ENCODE measurements at regions not wholly inside any gene's neighbourhood (a gene's known extent, or its start where the extent isn't known, plus 50 kb on each side); places are given as distances from the start of the nearest gene placed in this dataset.

- WGBS: 100% methylated on average over 2 of the region's 4 CpGs
These were observed 116.2 kb downstream of the LCA5 start for GRCh38 chr6:79421001-79421411.

DNA sequence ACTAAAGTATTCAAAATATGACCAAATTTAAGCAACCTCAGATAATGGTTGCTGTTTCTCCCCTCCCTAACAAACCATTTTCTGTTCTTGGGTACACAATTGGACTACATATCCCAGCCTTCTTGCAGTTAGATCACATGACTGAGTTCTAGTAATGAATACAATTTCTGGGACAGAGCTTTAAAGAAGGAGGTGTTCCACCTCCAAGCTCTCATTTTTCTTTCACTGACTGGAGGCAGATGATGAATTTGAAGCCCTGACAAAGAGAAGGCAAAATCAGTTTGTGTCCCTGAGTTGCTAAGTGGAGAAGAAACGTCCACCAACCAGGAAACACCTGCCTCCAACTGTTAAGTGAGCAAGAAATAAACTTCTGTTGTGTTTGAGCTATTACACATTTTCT is 117.2 kb downstream of the LCA5 start:
- Histone ChIP-seq H4K8ac (ENCODE audit: low read length) (no peak overlapping the region), H3K4me3 (ENCODE audit: insufficient read depth in 1 of 2, low read depth in 1 of 2, low read length in 2 of 2) (no peak overlapping the region), H2BK12ac (ENCODE audit: low read length in 2 of 2) (no peak overlapping the region), H2BK5ac (ENCODE audit: low read depth, low read length, poor library complexity, severe bottlenecking) (no peak overlapping the region), H4K91ac (ENCODE audit: low read length) (no peak overlapping the region), H3K14ac (ENCODE audit: low read length in 2 of 2) (no peak overlapping the region), H3K23ac (ENCODE audit: low read length in 2 of 2) (no peak overlapping the region), H3K79me1 (replicated peaks; ENCODE audit: low read length, poor library complexity, severe bottlenecking) (no peaks in the 10 kb centered on the region), H2BK120ac (ENCODE audit: low read depth, low read length) (no peak overlapping the region), H3K9ac (ENCODE audit: low read length) (no peak overlapping the region), H3K36me3 (ENCODE audit: control insufficient read depth in 1 of 2, insufficient read depth in 2 of 2, low read depth in 1 of 2, low read length in 2 of 2) (no peaks in the 10 kb centered on the region), H3K9me3 (ENCODE audit: control insufficient read depth, low read length) (no peaks in the 10 kb centered on the region), H3K27ac (ENCODE audit: low read length, poor library complexity, severe bottlenecking) (no peak overlapping the region), H3K18ac (ENCODE audit: low read depth in 1 of 2, low read length in 2 of 2) (no peak overlapping the region), H3K4ac (ENCODE audit: low read depth in 1 of 2, low read length in 2 of 2) (no peak overlapping the region), H2AK5ac (ENCODE audit: low read length, severe bottlenecking) (no peak overlapping the region), H2BK15ac (ENCODE audit: low read depth, poor library complexity, severe bottlenecking) (no peak overlapping the region), H3K4me2 (ENCODE audit: low read length, poor library complexity, severe bottlenecking) (no peak overlapping the region), H3K4me1 (ENCODE audit: control insufficient read depth, insufficient read depth, low read depth, low read length) (peaks cover 1% of the 10 kb centered on the region), H3K27me3 (ENCODE audit: control insufficient read depth in 1 of 2, insufficient read depth in 1 of 2, low read length in 2 of 2) (no peaks in the 10 kb centered on the region), H2AFZ (ENCODE audit: low read depth, low read length) (no peak overlapping the region)
- WGBS: 100% methylated on average over 1 of the region's 1 CpG
- DNase-seq: no peak

More at GRCh38 chr6:79421001-79421411, 116.2 kb downstream of the LCA5 start:
- H2BK12ac ChIP-seq (ENCODE audit: low read length in 2 of 2): no peak overlapping the region
- no peak overlapping the region for H2AK5ac ChIP-seq (ENCODE audit: low read length, severe bottlenecking)
- no peak overlapping the region for H3K4me2 ChIP-seq (ENCODE audit: low read length, poor library complexity, severe bottlenecking)
- no peak overlapping the region for H3K4me3 ChIP-seq (ENCODE audit: insufficient read depth in 1 of 2, low read depth in 1 of 2, low read length in 2 of 2)
- no peak overlapping the region for H3K23ac ChIP-seq (ENCODE audit: low read length in 2 of 2)
- H3K36me3 ChIP-seq (ENCODE audit: control insufficient read depth in 1 of 2, insufficient read depth in 2 of 2, low read depth in 1 of 2, low read length in 2 of 2): no peaks in the 10 kb centered on the region
- no peak overlapping the region for H3K4ac ChIP-seq (ENCODE audit: low read depth in 1 of 2, low read length in 2 of 2)
- peak; percentile 27 for DNase-seq
- no peak overlapping the region for H2BK15ac ChIP-seq (ENCODE audit: low read depth, poor library complexity, severe bottlenecking)
- no peak overlapping the region for H3K9ac ChIP-seq (ENCODE audit: low read length)
- no peak overlapping the region for H2BK120ac ChIP-seq (ENCODE audit: low read depth, low read length)
- H3K27me3 ChIP-seq (ENCODE audit: control insufficient read depth in 1 of 2, insufficient read depth in 1 of 2, low read length in 2 of 2): no peaks in the 10 kb centered on the region
- H2AFZ ChIP-seq (ENCODE audit: low read depth, low read length): no peak overlapping the region
- no peak overlapping the region for H3K27ac ChIP-seq (ENCODE audit: low read length, poor library complexity, severe bottlenecking)
- peaks cover 1% of the 10 kb centered on the region for H3K4me1 ChIP-seq (ENCODE audit: control insufficient read depth, insufficient read depth, low read depth, low read length)
- no peak overlapping the region for H4K8ac ChIP-seq (ENCODE audit: low read length)
- no peak overlapping the region for H3K18ac ChIP-seq (ENCODE audit: low read depth in 1 of 2, low read length in 2 of 2)
- H3K14ac ChIP-seq (ENCODE audit: low read length in 2 of 2): no peak overlapping the region
- no peaks in the 10 kb centered on the region for H3K79me1 ChIP-seq (replicated peaks; ENCODE audit: low read length, poor library complexity, severe bottlenecking)
- H3K9me3 ChIP-seq (ENCODE audit: control insufficient read depth, low read length): no peaks in the 10 kb centered on the region
- peak overlapping the region; percentile 57 for H4K91ac ChIP-seq (ENCODE audit: low read length)
- no peak overlapping the region for H2BK5ac ChIP-seq (ENCODE audit: low read depth, low read length, poor library complexity, severe bottlenecking)

- Histone ChIP-seq H4K8ac (ENCODE audit: low read length) (no peak overlapping the region), H3K36me3 (ENCODE audit: control insufficient read depth in 1 of 2, insufficient read depth in 2 of 2, low read depth in 1 of 2, low read length in 2 of 2) (no peaks in the 10 kb centered on the region), H3K4ac (ENCODE audit: low read depth in 1 of 2, low read length in 2 of 2) (no peak overlapping the region), H4K91ac (ENCODE audit: low read length) (no peak overlapping the region), H2BK120ac (ENCODE audit: low read depth, low read length) (no peak overlapping the region), H3K79me1 (replicated peaks; ENCODE audit: low read length, poor library complexity, severe bottlenecking) (no peaks in the 10 kb centered on the region), H3K9ac (ENCODE audit: low read length) (no peak overlapping the region), H2BK12ac (ENCODE audit: low read length in 2 of 2) (no peak overlapping the region), H3K18ac (ENCODE audit: low read depth in 1 of 2, low read length in 2 of 2) (no peak overlapping the region), H3K23ac (ENCODE audit: low read length in 2 of 2) (no peak overlapping the region), H3K14ac (ENCODE audit: low read length in 2 of 2) (no peak overlapping the region), H2AFZ (ENCODE audit: low read depth, low read length) (no peak overlapping the region), H3K9me3 (ENCODE audit: control insufficient read depth, low read length) (no peaks in the 10 kb centered on the region), H2BK15ac (ENCODE audit: low read depth, poor library complexity, severe bottlenecking) (no peak overlapping the region), H3K4me2 (ENCODE audit: low read length, poor library complexity, severe bottlenecking) (no peak overlapping the region), H2BK5ac (ENCODE audit: low read depth, low read length, poor library complexity, severe bottlenecking) (no peak overlapping the region), H3K27me3 (ENCODE audit: control insufficient read depth in 1 of 2, insufficient read depth in 1 of 2, low read length in 2 of 2) (no peaks in the 10 kb centered on the region), H3K4me1 (ENCODE audit: control insufficient read depth, insufficient read depth, low read depth, low read length) (peaks cover 1% of the 10 kb centered on the region), H2AK5ac (ENCODE audit: low read length, severe bottlenecking) (no peak overlapping the region), H3K4me3 (ENCODE audit: insufficient read depth in 1 of 2, low read depth in 1 of 2, low read length in 2 of 2) (no peak overlapping the region), H3K27ac (ENCODE audit: low read length, poor library complexity, severe bottlenecking) (no peak overlapping the region)
- DNase-seq: no peak
- WGBS: no CpG with 5 or more reads among the region's 2 CpGs
These were observed 120.3 kb downstream of the LCA5 start for GRCh38 chr6:79416931-79417330.

DNA sequence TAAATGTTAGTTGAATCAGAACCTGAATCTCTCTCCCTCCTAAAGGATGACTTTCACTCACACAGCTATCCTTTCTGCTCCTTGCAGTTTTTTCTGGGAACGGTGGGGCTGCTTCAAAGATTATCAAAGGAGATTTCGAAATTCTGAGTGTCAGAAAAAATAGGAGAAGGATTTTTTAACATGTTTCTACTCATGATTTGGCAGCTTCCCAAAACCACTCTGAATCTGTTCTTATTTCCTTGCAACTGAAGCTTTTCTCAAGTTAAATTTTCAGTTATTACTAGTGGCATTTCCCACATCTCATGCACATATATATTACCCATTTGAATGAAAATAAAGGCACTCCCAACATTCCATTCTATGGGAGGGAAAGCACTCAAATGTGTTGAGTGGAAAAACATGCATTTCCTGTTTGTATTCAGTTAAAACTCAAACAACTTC is 123.6 kb downstream of the LCA5 start:
- H2AK5ac ChIP-seq (ENCODE audit: low read length, severe bottlenecking): no peak overlapping the region
- no peak overlapping the region for H3K9ac ChIP-seq (ENCODE audit: low read length)
- H3K4ac ChIP-seq (ENCODE audit: low read depth in 1 of 2, low read length in 2 of 2): no peak overlapping the region
- no peak overlapping the region for H4K91ac ChIP-seq (ENCODE audit: low read length)
- H2AFZ ChIP-seq (ENCODE audit: low read depth, low read length): no peak overlapping the region
- no peak overlapping the region for H2BK120ac ChIP-seq (ENCODE audit: low read depth, low read length)
- 100% methylated on average over 1 of the region's 2 CpGs for WGBS
- H3K27me3 ChIP-seq (ENCODE audit: control insufficient read depth in 1 of 2, insufficient read depth in 1 of 2, low read length in 2 of 2): no peaks in the 10 kb centered on the region
- no peak overlapping the region for H3K4me2 ChIP-seq (ENCODE audit: low read length, poor library complexity, severe bottlenecking)
- no peak overlapping the region for H3K4me3 ChIP-seq (ENCODE audit: insufficient read depth in 1 of 2, low read depth in 1 of 2, low read length in 2 of 2)
- H3K27ac ChIP-seq (ENCODE audit: low read length, poor library complexity, severe bottlenecking): no peak overlapping the region
- H4K8ac ChIP-seq (ENCODE audit: low read length): no peak overlapping the region
- no peak overlapping the region for H2BK15ac ChIP-seq (ENCODE audit: low read depth, poor library complexity, severe bottlenecking)
- H3K9me3 ChIP-seq (ENCODE audit: control insufficient read depth, low read length): no peaks in the 10 kb centered on the region
- H3K36me3 ChIP-seq (ENCODE audit: control insufficient read depth in 1 of 2, insufficient read depth in 2 of 2, low read depth in 1 of 2, low read length in 2 of 2): no peaks in the 10 kb centered on the region
- H3K23ac ChIP-seq (ENCODE audit: low read length in 2 of 2): no peak overlapping the region
- no peak overlapping the region for H2BK5ac ChIP-seq (ENCODE audit: low read depth, low read length, poor library complexity, severe bottlenecking)
- H2BK12ac ChIP-seq (ENCODE audit: low read length in 2 of 2): no peak overlapping the region
- peak; percentile 43 for DNase-seq
- no peak overlapping the region for H3K18ac ChIP-seq (ENCODE audit: low read depth in 1 of 2, low read length in 2 of 2)
- no peak overlapping the region for H3K14ac ChIP-seq (ENCODE audit: low read length in 2 of 2)
- no peaks in the 10 kb centered on the region for H3K4me1 ChIP-seq (ENCODE audit: control insufficient read depth, insufficient read depth, low read depth, low read length)
- H3K79me1 ChIP-seq (replicated peaks; ENCODE audit: low read length, poor library complexity, severe bottlenecking): no peaks in the 10 kb centered on the region
